OCI-LY7 (cell line): ENCODE measurements at regions not wholly inside any gene's neighbourhood (a gene's known extent, or its start where the extent isn't known, plus 50 kb on each side); places are given as distances from the start of the nearest gene placed in this dataset.

Source experiments
- CTCF ChIP-seq: fragments of 200-600 bp; sonication (generic); conservative IDR thresholded peaks from 2 replicates; pipeline ENCODE4 v1.5.1; 2014; ENCODE audit warnings: mild to moderate bottlenecking, antibody characterized with exemption, low read length, moderate library complexity, mixed read lengths
- EZH2phosphoT487 ChIP-seq: fragments of 200-600 bp; sonication (generic); IDR thresholded peaks from 2 replicates; pipeline ENCODE4 v1.6.1; 2018; ENCODE audit warnings: low read depth, borderline replicate concordance, mild to moderate bottlenecking, mixed run types, antibody characterized with exemption, low read length, moderate library complexity, mixed read lengths

- TF ChIP-seq CTCF (no peak), EZH2phosphoT487 (no peak)
Measured at GRCh38 chr11:45007011-45007410, 56.3 kb upstream of the TP53I11 start.
